Neural cell (in vitro differentiated cells): ENCODE measurements at regions not wholly inside any gene's neighbourhood (a gene's known extent, or its start where the extent isn't known, plus 50 kb on each side); places are given as distances from the start of the nearest gene placed in this dataset.

Experiments used
- H2AFZ ChIP-seq: fragments of 200-600, 300-800 bp; sonication (generic), shearing (Covaris generic); 2 replicates; pipeline ENCODE4 v1.6.0; 2014; ENCODE audit warnings: low read depth, mild to moderate bottlenecking, antibody characterized with exemption, low read length, moderate library complexity
- H3F3A ChIP-seq: fragments of 200-600 bp; shearing (Covaris generic); 2 replicates; pipeline ENCODE4 v1.6.1; 2016; ENCODE audit warnings: mild to moderate bottlenecking, moderate library complexity, mixed read lengths, antibody characterized with exemption, low read length; ENCODE audit not compliant: insufficient read depth, poor library complexity, severe bottlenecking
- H3K27ac ChIP-seq: fragments of 200-600, 300-800 bp; sonication (generic), shearing (Covaris generic); 2 replicates; pipeline ENCODE4 v1.5.1; 2014; ENCODE audit warnings: mild to moderate bottlenecking, low read length, moderate library complexity
- H3K27me3 ChIP-seq: fragments of 300-800, 200-600 bp; sonication (generic), shearing (Covaris generic); 2 replicates; pipeline ENCODE4 v1.6.0; 2014; ENCODE audit warnings: mild to moderate bottlenecking, low read depth, low read length, moderate library complexity; ENCODE audit not compliant: insufficient read depth
- H3K36me3 ChIP-seq: fragments of 300-800, 200-600 bp; sonication (generic), shearing (Covaris generic); 2 replicates; pipeline ENCODE4 v1.5.1; 2014; ENCODE audit warnings: mild to moderate bottlenecking, antibody characterized with exemption, low read length, moderate library complexity; ENCODE audit not compliant: insufficient read depth
- H3K4me2 ChIP-seq: fragments of 300-800, 200-600 bp; sonication (generic), shearing (Covaris generic); 2 replicates; pipeline ENCODE4 v1.6.0; 2014; ENCODE audit warnings: mild to moderate bottlenecking, low read length
- H3K4me3 ChIP-seq: fragments of 300-800, 200-600 bp; sonication (generic), shearing (Covaris generic); 2 replicates; pipeline ENCODE4 v1.5.1; 2014; ENCODE audit warnings: mild to moderate bottlenecking, low read length, moderate library complexity
- H3K79me2 ChIP-seq: fragments of 200-600 bp; shearing (Covaris generic); replicated peaks from 2 replicates; pipeline ENCODE4 v1.6.0; 2014; ENCODE audit warnings: mild to moderate bottlenecking, low read length, moderate library complexity; ENCODE audit not compliant: insufficient read depth
- H3K9ac ChIP-seq: fragments of 300-800, 200-600 bp; sonication (generic), shearing (Covaris generic); 2 replicates; pipeline ENCODE4 v1.6.1; 2016; ENCODE audit warnings: mild to moderate bottlenecking, low read length, mixed read lengths
- H3K9me2 ChIP-seq: fragments of 200-600 bp; shearing (Covaris generic); 2 replicates; pipeline ENCODE4 v1.6.1; 2016; ENCODE audit warnings: mild to moderate bottlenecking, low read length, mixed read lengths; ENCODE audit not compliant: insufficient read depth
- H3K9me3 ChIP-seq: fragments of 200-600, 300-800 bp; sonication (generic), shearing (Covaris generic); 2 replicates; pipeline ENCODE4 v1.6.1; 2016; ENCODE audit warnings: mild to moderate bottlenecking, mixed run types, low read length, moderate library complexity, mixed read lengths
- H4K20me1 ChIP-seq: fragments of 200-600 bp; shearing (Covaris generic); 2 replicates; pipeline ENCODE4 v1.6.1; 2016; ENCODE audit warnings: mild to moderate bottlenecking, mixed run types; ENCODE audit not compliant: insufficient read depth
- CTCF ChIP-seq: fragments of 450-650 bp; IDR thresholded peaks from 2 replicates; pipeline ENCODE4 v1.5.1; 2014; ENCODE audit warnings: antibody characterized with exemption, mild to moderate bottlenecking, moderate library complexity; ENCODE audit not compliant: poor library complexity, severe bottlenecking
- EP300 ChIP-seq: fragments of 450-650 bp; conservative IDR thresholded peaks from 2 replicates; pipeline ENCODE4 v1.6.1; 2014; ENCODE audit warnings: antibody characterized with exemption, mild to moderate bottlenecking, moderate library complexity; ENCODE audit not compliant: poor library complexity, severe bottlenecking
- MXI1 ChIP-seq: fragments of 450-650 bp; conservative IDR thresholded peaks from 2 replicates; pipeline ENCODE4 v1.6.1; 2014; ENCODE audit warnings: antibody characterized with exemption, mild to moderate bottlenecking; ENCODE audit not compliant: poor library complexity, severe bottlenecking
- POLR2AphosphoS5 ChIP-seq: IDR thresholded peaks from 2 replicates; pipeline ENCODE4 v1.6.1; 2012
- RAD21 ChIP-seq: fragments of 450-650 bp; conservative IDR thresholded peaks from 2 replicates; pipeline ENCODE4 v1.6.1; 2014; ENCODE audit warnings: antibody characterized with exemption, mild to moderate bottlenecking, moderate library complexity
- REST ChIP-seq: IDR thresholded peaks from 2 replicates; pipeline ENCODE4 v1.6.1; 2012; ENCODE audit warnings: borderline replicate concordance
- SMC3 ChIP-seq: fragments of 450-650 bp; conservative IDR thresholded peaks from 2 replicates; pipeline ENCODE4 v1.6.1; 2014; ENCODE audit warnings: antibody characterized with exemption, mild to moderate bottlenecking, moderate library complexity; ENCODE audit not compliant: poor library complexity
- TAF1 ChIP-seq: IDR thresholded peaks from 2 replicates; pipeline ENCODE4 v1.6.1; 2012; ENCODE audit warnings: low read depth

- Histone ChIP-seq H3K36me3 (no peaks in the 10 kb centered on the region), H3F3A (no peaks in the 10 kb centered on the region), H3K27me3 (no peaks in the 10 kb centered on the region), H3K4me2 (no peak overlapping the region), H3K27ac (no peak overlapping the region), H3K9ac (no peak overlapping the region), H3K9me3 (no peaks in the 10 kb centered on the region), H4K20me1 (no peaks in the 10 kb centered on the region), H2AFZ (no peak overlapping the region), H3K4me3 (no peak overlapping the region), H3K79me2 (no peaks in the 10 kb centered on the region), H3K9me2 (no peaks in the 10 kb centered on the region)
- TF ChIP-seq SMC3, result no peak
- TF ChIP-seq EP300, result no peak
- TF ChIP-seq CTCF, result no peak
Measured at GRCh38 chr6:15861486-15861885, 198.7 kb upstream of the DTNBP1 start.

DNA sequence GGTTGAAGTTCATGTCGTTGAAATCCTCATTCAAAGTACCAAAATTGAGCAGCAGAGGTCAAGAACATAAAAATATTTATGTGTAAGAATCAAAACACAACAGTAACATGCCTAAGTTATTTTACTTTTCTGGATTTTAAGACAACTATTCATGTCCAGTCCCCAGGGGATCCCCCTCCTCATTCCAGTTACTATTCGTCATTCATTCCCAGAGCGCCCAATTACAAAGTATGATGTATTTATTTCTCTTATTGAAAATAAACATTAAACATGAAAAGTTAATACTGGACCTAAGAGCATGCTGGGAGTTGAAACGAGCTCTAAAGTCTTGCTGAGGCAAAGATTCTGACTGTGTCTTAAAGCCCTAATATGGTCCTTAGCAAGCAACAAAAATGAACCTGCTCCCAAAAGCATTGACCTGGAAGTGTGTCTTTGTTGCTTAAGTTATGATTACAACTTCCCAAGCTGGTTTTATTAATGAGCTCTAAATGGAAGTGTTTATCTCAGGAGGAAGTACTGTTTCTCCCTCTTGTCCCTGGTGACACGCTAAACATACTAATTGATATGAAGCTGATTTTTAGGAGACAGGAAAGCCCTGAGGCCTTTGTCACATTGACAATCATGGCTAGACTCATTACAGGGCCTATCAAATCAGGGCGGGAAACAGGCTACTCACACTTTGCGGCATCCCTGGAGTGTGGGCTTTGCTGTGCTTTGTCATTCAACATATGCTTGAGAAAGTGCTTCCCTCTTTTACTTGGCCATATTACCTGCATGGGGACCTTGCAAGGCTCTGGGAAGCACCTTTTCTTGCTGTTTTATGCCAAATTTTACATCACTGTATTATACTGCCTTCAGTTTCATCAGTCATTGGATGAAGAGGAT lies 192.2 kb upstream of the DTNBP1 start:
- H3K79me2 ChIP-seq, result no peaks in the 10 kb centered on the region
- no peak for TF ChIP-seq TAF1
- no peak for TF ChIP-seq EP300
- TF ChIP-seq REST, result no peak
- no peak for TF ChIP-seq MXI1
- no peak for TF ChIP-seq CTCF
- no peak for TF ChIP-seq POLR2AphosphoS5
- no peak for TF ChIP-seq RAD21

More for the DNA sequence above, 192.2 kb upstream of the DTNBP1 start:
- Histone ChIP-seq H3K4me2 (no peak overlapping the region), H3F3A (no peaks in the 10 kb centered on the region), H3K4me3 (no peak overlapping the region), H3K27ac (no peak overlapping the region), H3K36me3 (no peaks in the 10 kb centered on the region), H3K9me3 (no peaks in the 10 kb centered on the region), H3K27me3 (no peaks in the 10 kb centered on the region), H3K9ac (no peak overlapping the region), H4K20me1 (no peaks in the 10 kb centered on the region), H2AFZ (no peak overlapping the region), H3K9me2 (no peaks in the 10 kb centered on the region)
